Fibroblast of villous mesenchyme (primary cell): ENCODE measurements at regions not wholly inside any gene's neighbourhood (a gene's known extent, or its start where the extent isn't known, plus 50 kb on each side); places are given as distances from the start of the nearest gene placed in this dataset.

Source experiments
- DNase-seq: peaks from one replicate; pipeline ENCODE4 v3.0.0-alpha.2; 2010; ENCODE audit warnings: low read depth
- H3K4me3 ChIP-seq: 2 replicates; pipeline ENCODE4 v1.5.1; 2011; ENCODE audit warnings: low read depth, mild to moderate bottlenecking, low read length
- CTCF ChIP-seq: IDR thresholded peaks from 2 replicates; pipeline ENCODE4 v1.5.1; 2012; ENCODE audit warnings: low read depth, mild to moderate bottlenecking, low read length; ENCODE audit not compliant: insufficient read depth

- H3K4me3 ChIP-seq, result no peak overlapping the region
- no peak for DNase-seq
- no peak for TF ChIP-seq CTCF
Observed at GRCh38 chr18:78080081-78080480, 830.4 kb downstream of the GALR1 start.

DNA sequence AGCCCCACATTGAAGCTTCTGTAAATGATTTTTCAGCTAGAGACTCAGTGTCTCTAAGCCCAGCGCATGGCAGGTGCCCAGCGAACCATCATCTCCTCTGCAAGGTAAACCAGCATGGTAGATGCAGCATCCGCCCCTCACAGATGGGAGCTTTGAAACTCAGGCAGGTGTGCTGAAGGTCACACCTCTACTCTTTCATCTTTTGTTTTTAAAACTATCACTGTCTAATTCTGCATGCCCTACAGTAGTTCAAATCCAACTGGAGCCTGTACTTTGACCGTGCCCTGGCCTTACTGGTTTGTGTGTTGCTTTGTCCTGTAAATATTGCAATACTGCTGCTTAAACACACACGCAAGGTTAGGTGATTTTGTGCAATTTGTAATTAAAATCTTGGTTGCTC is 831.1 kb downstream of the GALR1 start:
- no peak for TF ChIP-seq CTCF
- DNase-seq, result no peak
- H3K4me3 ChIP-seq, result no peak overlapping the region

DNA sequence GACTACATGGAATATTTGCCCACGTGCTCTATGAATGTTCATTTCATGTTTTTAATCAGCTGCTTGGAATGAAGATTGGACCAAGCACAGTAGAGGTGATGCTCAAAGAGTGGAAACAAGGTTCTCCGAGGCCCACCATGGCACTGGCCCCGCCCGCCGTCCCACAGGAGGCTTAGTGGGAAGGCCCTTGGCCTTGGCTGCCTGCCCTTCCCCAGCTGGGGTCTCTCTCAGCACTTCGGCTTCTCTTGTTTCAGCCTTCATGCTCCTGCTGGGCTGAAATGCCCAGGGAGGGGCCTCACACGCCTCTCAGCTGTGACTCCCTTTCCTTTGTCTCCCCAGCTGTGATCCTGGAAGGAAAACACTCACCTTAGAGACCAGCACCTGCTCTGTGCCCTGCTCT is 833.2 kb downstream of the GALR1 start:
- TF ChIP-seq CTCF, result no peak
- no peak for DNase-seq
- no peak overlapping the region for H3K4me3 ChIP-seq

- no peak overlapping the region for H3K4me3 ChIP-seq
- no peak for TF ChIP-seq CTCF
- no peak for DNase-seq
Observed at GRCh38 chr18:78085241-78086185, 835.9 kb downstream of the GALR1 start.

GRCh38 chr18:78086931-78087330 is 837.3 kb downstream of the GALR1 start:
- no peak for TF ChIP-seq CTCF
- no peak overlapping the region for H3K4me3 ChIP-seq
- no peak for DNase-seq

DNA sequence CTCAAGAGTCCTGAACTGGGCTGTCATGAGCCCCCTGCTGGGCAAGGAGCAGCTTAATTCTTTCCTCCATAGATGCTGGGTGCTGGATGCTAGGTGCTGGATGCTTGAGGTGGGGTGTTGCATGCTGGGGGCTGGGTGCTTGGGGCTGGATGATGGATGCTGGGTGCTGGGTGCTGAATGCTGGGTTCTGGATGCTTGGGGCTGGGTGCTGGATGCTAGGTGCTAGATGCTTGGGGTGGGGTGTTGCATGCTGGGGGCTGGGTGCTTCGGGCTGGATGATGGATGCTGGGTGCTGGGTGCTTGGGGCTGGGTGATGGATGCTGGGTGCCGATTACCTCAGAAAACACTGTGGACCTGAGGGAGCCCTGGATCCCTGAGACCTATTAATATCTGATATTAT is 837.7 kb downstream of the GALR1 start:
- H3K4me3 ChIP-seq, result no peak overlapping the region
- no peak for DNase-seq
- TF ChIP-seq CTCF, result no peak
